ENCODE measurements at regions not wholly inside any gene's neighbourhood (a gene's known extent, or its start where the extent isn't known, plus 50 kb on each side); places are given as distances from the start of the nearest gene placed in this dataset.
"Not testable (repeated sequence)": the region's sequence is repeated elsewhere in the genome, so short reads cannot be mapped to it uniquely, and the experiment has no call there.

DNA sequence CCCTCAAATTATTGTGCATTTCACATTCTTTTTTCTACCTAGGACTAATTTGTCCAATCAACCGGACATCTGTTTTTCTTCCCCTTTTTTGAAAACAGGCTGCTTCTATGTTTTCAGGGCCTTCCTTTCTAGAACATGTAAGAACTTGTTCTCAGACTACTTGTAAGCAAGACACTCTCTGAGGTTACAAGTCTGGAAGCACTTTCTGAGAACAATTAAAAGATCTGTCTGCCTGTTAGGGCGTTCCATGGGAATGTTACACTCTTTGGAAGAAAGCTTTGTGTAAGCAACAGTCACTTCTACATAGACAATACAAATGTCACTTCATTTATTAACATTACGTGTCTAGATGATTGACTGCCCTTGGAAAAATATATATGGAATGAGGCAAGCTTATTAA, 50.9 kb upstream of the HSPB3 start:
- peak overlapping the region; percentile 95 for H3K27ac ChIP-seq
- CTCF ChIA-PET = no interaction called here
- TF ChIP-seq, protein P1, sequence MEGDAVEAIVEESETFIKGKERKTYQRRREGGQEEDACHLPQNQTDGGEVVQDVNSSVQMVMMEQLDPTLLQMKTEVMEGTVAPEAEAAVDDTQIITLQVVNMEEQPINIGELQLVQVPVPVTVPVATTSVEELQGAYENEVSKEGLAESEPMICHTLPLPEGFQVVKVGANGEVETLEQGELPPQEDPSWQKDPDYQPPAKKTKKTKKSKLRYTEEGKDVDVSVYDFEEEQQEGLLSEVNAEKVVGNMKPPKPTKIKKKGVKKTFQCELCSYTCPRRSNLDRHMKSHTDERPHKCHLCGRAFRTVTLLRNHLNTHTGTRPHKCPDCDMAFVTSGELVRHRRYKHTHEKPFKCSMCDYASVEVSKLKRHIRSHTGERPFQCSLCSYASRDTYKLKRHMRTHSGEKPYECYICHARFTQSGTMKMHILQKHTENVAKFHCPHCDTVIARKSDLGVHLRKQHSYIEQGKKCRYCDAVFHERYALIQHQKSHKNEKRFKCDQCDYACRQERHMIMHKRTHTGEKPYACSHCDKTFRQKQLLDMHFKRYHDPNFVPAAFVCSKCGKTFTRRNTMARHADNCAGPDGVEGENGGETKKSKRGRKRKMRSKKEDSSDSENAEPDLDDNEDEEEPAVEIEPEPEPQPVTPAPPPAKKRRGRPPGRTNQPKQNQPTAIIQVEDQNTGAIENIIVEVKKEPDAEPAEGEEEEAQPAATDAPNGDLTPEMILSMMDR (conservative IDR thresholded peaks at IDR 0.05; ENCODE audit: low read depth) = no peak
- POLR2A ChIA-PET (ENCODE audit: low non-redundant PET) = no interaction called here
- DNase-seq (ENCODE audit: low spot score) = peak; percentile 85

DNA sequence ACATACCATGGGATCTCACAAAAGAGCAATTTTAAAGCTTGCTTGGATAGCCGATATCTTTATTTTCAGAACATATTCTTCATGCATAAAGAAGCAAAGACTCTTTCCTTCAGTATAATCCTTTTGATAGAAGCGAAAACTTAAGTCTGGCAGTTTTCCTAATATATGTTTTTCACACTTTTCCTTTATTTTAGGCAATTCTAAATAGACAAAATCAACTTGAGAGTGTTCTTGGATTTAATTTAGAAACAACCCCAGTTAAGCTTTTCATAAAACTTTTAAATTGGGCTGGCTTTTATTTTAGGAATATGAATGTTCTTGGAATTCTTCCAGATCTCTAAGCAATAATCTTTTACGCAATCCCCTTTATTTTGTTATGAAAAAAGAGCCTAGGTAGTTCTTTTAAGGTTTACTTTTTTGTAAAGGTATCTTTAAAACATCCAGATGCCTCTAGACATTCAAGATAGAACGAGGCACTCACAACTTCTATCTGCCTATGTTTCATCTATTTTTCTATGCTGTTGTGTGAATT, 51.5 kb upstream of the HSPB3 start:
- DNase-seq (ENCODE audit: low spot score) = no peak
- ChIA-PET CTCF (interaction anchor here (0.5 to 0.7 kb wide), 4 partner anchors 46 to 383 kb away, joined by 3 read pairs; no protein-coding TSS in a partner anchor), POLR2A (ENCODE audit: low non-redundant PET) (no interaction called here)
- TF ChIP-seq, protein P1 (conservative IDR thresholded peaks at IDR 0.05; ENCODE audit: low read depth) = no peak
- peak overlapping the region; percentile 69 for H3K27ac ChIP-seq

DNA sequence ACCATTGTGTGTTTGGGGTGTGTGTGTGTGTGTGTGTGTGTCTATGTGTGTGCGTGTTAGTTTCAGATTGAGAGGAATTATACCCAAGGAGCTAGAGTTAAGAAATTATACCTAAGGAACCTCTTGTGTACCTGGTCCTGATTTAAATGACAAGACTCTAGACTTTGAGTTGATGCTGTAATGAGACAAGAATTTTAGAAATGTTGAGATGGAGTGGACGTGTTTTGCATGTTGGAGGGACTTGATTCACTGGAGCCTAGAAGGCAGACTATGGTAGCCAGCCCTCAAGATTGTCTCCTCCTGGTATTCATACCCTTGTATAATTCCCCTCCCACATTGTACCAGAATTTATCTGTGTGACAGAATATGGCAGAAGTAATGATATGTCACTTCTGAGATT, 52.4 kb upstream of the HSPB3 start:
- H3K27ac ChIP-seq = peak overlapping the region; percentile 69
- DNase-seq (ENCODE audit: low spot score) = no peak
- ChIA-PET POLR2A (ENCODE audit: low non-redundant PET) (no interaction called here), CTCF (interaction anchor here (0.5 to 1.0 kb wide), 3 partner anchors 22 to 1302 kb away, joined by 3 to 4 read pairs (median 3); no protein-coding TSS in a partner anchor)
- TF ChIP-seq, protein P1 (conservative IDR thresholded peaks at IDR 0.05; ENCODE audit: low read depth) = no peak

DNA sequence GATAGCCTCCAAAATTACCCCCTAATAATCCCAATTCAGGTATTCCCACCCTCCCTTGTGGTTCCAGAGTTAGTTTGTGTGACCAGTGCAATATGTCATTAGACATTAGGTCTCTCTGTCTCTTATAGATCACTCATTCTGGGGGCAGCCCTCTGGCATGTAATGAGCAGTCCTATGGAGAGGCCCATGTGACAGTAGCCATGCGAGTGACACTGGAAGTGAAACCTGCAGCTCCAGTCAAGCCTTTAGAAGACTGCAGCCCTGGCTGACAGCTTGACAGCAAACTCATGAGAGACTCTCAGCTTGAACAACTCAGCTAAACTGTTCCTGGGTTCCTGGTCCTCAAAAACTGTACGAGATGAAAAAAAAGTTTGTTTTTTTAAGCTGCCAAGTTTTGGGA, 54.0 kb upstream of the HSPB3 start:
- TF ChIP-seq, protein P1 (conservative IDR thresholded peaks at IDR 0.05; ENCODE audit: low read depth) = no peak
- no peak for DNase-seq (ENCODE audit: low spot score)
- ChIA-PET CTCF (interaction anchor here (0.6 to 0.8 kb wide), 2 partner anchors 18 to 151 kb away, joined by 4 read pairs; no protein-coding TSS in a partner anchor), POLR2A (ENCODE audit: low non-redundant PET) (no interaction called here)
- H3K27ac ChIP-seq = no peak overlapping the region

DNA sequence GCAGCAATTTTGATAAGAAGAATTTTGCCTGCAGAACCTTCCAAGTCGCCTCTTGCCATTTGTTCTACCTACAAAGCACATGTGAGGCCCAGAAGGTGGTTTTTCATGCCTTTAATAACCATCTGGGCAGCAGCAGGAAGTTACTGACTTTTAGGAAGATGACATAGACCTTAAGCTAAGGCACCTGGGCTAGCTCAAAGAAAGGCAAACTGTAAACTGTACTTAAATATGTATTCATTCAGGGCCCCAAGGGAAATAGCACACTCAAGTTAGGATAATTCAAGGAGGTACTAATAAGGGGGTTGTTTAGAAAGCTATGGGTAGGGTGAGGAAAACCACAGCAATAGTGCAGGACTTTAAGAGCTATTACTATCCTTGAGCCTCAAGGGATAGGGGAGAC, 57.3 kb upstream of the HSPB3 start:
- no peak overlapping the region for H3K27ac ChIP-seq
- DNase-seq (ENCODE audit: low spot score) = no peak
- ChIA-PET CTCF (no interaction called here), POLR2A (ENCODE audit: low non-redundant PET) (no interaction called here)
- TF ChIP-seq, protein P1 (conservative IDR thresholded peaks at IDR 0.05; ENCODE audit: low read depth) = no peak

DNA sequence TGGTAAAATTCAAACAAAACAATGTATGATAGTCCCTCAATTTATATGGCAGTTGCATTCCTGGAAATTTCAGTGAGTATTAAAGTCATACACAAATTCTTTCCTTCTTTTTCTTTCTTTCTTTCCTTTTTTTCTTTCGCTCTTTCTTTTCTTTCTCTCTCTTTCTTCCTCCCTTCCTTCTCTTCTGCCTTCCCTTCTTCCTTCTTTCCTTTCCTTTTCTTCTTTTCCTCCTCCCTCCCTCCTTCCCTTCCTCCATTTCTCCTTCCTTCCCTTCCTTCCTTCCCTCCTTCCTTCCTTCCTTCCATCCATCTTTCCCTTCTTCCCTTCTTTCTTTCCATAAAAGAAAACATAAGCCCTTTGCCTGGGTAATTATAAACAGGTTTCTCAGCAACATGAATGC, 58.1 kb upstream of the HSPB3 start:
- TF ChIP-seq, protein P1 (conservative IDR thresholded peaks at IDR 0.05; ENCODE audit: low read depth) = no peak
- POLR2A ChIA-PET (ENCODE audit: low non-redundant PET) = no interaction called here
- no peak for DNase-seq (ENCODE audit: low spot score)
- CTCF ChIA-PET = no interaction called here
- H3K27ac ChIP-seq = no peak overlapping the region

DNA sequence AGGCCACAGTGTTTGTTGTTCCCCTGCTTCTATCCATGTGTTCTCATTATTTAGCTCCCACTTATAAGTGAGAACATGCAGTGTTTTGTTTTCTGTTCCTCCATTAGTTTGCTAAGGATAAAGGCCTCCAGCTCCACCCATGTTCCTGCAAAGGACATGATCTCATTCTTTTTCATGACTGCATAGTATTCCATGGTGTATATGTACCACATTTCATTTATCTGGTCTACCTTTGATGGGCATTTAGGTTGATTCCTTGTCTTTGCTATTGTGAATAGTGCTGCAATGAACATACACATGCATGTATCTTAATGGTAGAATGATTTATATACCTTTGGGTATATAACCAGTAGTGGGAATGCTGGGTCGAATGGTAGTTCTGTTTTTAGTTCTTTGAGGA, 62.5 kb upstream of the HSPB3 start:
- H3K27ac ChIP-seq; CTCF ChIA-PET; POLR2A ChIA-PET (ENCODE audit: low non-redundant PET); DNase-seq (ENCODE audit: low spot score): not testable (repeated sequence)

Measured in RWPE1 (cell line).